ENCODE measurements at regions not wholly inside any gene's neighbourhood (a gene's known extent, or its start where the extent isn't known, plus 50 kb on each side); places are given as distances from the start of the nearest gene placed in this dataset.
"Not testable (repeated sequence)": the region's sequence is repeated elsewhere in the genome, so short reads cannot be mapped to it uniquely, and the experiment has no call there.

DNA sequence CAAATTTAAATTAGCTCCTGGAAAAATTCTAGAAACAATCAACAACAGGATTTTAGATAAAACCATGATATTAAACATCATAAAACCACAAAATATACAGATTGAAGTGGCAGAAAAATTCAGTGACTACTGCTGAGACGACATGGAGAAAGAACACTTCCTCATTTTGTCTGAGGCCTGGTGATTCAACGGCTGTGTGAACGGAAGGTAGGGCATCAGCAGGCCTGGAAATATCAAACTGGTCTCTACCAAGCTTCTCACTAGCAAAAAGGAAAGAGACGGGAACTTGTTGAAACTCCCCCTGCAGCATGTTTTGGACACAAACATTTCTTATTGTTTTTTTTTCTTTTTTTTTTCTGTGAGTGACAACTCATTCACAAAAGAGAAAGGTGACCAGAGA lies 58.0 kb upstream of the AHI1 start:
- DNase-seq (ENCODE audit: low read depth): no peak

DNA sequence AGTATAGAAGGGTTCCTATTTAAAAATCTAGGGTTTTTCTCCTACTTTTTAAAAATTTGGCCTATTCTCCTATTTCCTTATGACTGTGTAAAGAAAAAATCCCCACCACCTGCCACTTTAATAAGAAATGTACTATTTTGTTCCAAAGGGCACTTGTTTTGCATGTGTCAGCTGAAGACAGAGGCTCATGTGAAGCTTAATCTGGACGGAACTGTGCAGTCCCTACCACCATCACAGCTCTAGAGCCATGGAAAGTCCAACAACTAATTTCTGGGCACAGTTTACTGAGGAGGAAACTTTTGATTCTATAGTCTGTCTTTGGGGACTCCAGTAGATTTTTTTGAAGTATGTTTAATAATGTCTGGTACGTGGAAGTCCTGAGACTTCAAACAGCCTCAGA lies 60.0 kb upstream of the AHI1 start:
- DNase-seq (ENCODE audit: low read depth): no peak

DNA sequence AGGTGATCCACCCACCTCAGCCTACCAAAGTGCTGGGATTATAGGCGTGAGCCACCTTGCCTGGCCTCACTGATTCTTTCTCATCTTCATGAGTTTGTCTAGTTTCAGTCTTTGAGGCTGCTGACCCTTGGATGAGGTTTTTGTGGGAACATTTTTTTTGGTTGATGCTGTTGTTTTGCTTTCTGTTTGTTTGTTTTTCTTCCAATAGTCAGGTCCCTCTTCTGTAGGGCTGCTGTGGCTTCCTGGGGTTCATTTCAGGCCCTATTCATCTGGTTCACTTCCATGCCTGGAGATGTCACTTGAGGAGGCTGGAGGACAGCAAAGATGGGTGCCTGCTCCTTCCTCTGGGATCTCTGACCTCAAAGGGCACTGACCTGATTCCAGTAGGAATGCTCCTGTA lies 68.1 kb upstream of the AHI1 start:
- DNase-seq (ENCODE audit: low read depth): not testable (repeated sequence)

DNA sequence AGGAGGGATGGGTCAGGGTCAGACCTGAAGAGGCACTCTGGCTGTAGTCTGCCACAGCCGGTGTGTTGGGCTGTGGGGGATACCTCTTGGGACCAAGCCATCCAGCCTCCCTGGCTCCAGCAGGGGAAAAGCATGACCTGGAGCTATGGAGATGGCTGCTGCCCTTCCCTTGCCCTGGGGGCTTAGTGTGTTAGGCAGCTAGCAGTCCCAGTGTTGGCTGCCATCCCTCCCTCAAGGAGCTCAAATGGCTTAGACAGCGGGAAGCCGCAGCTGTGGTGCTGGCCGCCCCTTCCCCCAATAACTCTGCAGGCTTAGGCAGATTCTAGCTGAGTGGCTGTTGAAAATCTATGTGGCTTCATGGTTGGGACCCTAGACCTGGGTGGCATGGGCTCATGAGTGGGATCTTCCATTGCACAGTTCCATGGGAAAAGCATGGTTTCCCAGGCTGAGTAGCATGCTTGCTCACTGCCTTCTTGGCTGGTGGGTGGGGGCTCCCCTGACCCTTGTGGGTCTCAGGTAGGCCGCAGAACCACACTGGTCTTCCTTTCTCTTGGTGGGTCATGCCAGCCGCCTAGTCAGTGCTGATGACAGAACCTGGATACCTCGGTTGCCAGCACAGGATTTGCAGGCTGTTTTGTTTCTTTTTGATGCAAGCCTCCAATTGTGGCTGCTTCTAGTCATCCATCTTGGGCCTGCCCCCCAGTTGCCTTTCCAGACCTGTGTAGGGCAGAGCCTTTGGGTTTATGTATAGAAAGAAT lies 69.0 kb upstream of the AHI1 start:
- no peak for DNase-seq (ENCODE audit: low read depth)

DNA sequence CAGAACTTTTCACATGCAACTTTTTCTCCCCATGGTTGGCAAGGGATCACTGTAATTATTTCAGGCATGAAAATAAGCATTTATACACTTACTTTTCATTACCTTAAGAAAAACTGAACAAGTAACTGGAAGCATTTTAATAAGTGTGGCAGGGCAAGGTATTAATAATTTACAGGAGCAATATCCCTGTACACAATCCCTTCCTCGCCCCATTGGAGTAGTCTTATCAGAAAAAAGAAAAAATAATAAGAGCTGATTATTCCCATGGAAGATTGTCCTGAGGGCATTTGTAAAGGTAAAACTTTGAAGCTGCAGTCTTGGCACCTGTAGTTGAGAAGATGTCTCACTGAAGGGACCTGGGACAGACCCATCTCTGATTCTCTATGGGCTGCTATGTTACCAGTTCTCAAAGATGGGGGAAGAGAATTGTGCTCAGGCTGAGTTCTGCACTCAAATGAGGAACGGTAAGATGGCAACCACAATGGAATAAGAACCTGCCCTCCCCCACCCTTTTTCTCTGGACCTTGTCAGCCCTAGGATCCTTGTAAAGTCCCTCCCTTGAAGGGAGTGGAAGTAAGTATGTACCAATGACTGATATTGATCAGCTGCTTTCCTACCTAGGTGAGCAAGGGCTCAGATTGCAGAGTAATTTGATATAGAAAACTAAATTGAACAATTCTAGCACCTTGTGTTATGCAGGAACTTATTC lies 70.0 kb upstream of the AHI1 start:
- no peak for DNase-seq (ENCODE audit: low read depth)

DNA sequence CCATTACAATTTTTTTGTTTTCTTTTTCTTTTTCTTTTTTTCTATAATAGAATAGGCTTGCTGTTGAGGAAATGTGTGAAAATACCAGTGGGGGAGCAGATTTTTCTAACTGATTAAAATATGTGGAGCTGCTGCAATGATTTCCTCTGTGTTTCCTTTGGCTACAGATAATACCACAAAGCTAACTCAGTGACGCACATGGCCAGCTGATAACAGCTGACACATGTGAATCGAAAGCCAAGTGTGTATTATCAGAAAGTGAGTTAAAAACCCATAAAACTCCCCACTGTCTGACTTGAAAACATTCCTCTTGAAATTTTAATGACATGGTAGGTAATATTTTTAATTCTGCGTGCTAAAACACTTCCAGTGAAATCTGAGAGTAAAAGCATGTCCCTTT lies 70.8 kb upstream of the AHI1 start:
- DNase-seq (ENCODE audit: low read depth): peak; percentile 22

DNA sequence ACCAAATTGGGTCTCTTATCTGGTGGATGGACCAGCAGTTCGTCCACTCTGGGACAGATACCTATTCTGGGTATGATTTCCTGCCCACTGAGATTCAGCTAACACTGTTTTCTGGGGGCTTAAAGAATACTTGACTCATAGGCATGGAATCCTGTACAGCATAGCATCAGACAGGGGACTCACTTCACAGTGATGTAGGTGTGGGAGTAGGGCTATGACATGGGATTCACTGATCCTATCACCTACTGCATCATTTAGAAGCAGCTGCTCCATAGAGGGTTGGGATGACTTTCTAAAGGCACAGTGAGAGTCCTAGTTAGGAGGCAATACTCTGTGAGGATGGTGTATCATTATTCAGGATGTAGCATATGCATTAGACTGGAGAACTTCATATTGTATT lies 74.5 kb upstream of the AHI1 start:
- DNase-seq (ENCODE audit: low read depth): no peak

DNA sequence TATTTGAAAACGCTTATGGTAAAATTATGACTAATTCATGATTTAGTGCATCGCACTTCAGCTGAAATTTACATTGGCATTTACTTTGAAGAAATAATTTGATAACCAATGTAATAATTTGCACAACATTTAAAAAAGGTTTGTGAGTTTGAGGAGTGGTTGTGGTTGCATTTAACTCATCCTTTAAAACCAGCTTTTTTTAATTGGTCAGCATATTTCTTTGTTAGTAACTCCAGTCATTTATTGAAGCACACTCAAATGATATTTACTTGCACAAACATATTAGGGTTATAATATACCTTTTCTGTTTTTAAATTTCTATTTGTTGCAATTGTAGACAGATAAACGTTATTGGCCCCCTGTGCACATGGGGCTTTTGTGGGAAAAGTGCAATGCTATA lies 78.1 kb upstream of the AHI1 start:
- no peak for DNase-seq (ENCODE audit: low read depth)

DNA sequence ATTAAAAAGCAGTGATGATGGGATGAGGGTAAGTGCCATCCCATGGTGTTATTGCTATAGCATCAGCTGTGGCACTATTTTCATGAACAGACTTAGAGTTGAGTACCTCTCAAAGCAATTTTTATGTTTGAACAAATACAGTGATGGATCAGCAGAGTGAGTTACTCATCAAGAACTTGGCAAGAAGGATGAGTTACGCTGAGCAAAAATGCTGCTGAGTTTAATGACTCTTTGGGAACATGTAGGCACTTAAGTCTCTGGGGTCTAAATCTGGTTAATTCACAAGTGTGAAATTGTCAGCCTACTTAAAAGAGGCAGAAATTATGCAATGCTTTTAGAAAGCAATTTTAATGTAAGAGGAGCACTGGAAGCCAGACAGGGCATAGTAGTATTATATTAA lies 78.5 kb upstream of the AHI1 start:
- peak; percentile 37 for DNase-seq (ENCODE audit: low read depth)

DNA sequence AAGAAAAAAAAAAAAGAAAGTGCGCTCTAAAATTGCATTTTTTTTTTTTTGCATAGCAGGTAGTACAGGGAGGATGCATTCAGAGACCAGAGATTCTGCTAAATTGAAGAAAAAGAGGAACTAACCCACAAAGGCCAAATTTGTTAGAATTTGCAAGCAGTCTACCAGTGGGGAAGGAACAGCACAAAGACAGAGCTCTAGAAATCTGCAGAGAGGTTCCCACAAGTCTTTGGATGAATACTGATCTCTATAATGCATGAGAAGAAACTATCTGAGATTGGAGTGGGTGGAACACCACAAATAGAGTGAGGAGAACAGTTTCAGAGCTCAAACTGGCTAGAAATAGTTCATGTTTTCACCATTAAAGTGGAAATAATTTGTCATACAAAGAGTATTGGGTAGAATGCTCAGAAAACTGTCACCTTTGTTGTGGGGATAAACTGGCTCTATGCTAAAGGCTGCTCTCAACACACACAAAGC lies 79.6 kb upstream of the AHI1 start:
- DNase-seq (ENCODE audit: low read depth): no peak

DNA sequence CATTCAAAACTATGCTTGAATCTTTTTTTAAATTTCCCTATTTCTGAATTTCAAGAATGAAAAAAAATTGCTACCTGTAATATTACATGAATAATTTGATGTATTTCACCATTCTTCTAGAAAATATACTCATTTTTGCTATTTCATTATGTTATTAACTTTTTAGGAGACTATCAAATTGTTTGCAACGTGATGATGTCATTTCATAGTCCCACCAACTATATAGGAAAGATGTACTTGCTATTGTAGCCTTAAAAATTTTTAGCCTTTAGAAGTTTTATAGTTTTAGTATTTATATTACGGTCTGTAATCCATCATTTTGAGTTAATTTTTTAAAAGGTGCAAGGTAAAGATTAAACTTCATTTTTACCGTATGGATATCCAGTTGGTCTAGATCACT lies 81.4 kb upstream of the AHI1 start:
- no peak for DNase-seq (ENCODE audit: low read depth)

DNA sequence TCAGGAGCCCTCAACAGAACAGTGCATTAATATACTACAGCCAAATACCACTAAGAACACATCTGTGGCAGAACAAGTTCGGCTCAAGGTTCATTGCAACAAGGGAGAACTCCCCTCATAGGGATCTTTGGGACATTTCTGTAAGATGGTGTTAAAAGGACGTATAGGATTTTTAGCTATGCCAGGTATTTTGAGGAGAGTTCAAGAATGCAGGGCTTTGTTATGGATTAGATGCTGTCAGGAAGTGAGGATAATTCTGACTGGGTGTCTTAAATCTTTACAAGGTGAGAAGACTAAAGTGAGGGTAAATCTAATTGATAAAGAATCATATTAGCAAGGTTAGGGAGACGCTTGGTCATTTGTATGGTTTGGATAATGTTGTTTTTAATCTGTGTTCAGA lies 83.7 kb upstream of the AHI1 start:
- no peak for DNase-seq (ENCODE audit: low read depth)

DNA sequence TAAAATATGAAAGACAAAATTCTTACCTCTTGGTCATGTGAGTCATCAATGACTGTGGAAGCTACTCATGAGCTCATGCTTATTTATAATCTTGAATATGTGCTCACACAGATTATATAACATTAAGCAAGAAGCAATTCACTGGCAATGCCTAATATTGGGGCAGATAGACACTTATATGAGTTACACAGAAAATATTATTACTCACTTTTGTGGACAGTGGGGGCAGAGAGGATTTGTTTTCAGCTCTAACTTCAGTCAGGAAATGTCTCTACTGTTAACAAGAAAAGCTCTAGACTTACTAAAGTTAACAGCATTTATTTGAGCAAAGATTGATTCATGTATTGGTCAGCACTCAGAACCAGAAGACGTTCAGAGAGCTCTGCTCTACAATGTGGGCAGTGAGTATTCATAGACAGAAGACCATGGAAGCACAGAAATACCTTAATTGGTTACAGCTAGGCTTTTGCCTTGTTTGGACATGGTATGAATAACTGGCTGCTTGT lies 85.8 kb upstream of the AHI1 start:
- peak; percentile 45 for DNase-seq (ENCODE audit: low read depth)

DNA sequence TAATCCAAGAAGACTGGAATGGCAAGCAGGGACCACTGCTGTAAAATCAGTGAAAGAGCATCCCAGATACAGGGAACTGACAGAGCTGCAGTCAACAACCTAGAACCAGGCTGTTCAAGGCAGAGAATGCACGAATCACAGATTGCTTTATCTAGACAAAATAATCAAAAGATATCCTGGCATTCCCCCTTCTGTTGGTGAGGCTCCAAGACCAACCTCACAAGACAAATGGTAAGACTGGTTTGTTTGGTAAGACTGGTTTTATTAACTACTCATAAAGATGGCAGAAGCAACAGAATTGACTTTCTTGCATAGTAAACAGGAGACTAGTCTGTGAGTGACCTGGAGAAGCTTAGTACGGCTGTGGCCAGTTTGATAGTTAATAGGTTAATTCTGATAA lies 88.8 kb upstream of the AHI1 start:
- no peak for DNase-seq (ENCODE audit: low read depth)

DNA sequence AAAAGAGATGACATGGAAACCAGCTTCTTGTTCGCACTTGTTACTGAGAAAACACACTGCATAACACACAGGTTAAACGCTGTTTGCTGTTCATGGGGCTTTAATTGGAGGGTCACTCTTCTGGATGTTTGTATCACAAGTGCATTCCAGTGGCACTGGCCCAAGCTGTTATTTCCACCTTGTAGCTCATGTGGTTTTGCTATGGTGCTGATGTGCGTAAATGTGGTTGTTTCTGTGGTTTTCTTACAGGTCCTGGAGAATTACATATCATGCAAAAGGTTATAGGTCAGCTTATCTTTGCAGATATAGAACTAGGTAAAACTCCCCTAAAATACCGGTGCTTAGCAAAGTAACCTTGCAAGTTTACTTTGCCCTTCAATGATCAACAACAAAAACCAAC lies 89.3 kb upstream of the AHI1 start:
- DNase-seq (ENCODE audit: low read depth): no peak

DNA sequence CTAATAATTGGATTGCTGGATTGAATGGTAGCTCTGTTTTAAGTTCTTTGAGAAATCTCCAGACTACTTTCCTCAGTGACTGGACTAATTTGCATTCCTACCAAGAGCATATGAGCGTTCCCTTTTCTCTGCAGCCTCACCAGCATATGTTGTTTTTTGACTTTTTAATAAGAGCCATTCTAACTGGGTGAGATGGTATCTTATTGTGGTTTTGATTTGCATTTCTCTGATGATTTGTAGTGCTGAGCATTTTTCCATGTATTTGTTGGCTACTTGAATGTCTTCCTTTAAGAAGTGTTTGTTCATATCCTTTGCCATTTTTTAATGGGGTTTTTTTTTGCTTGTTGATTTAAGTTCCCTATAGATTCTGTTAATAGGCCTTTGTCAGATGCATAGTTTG lies 94.7 kb upstream of the AHI1 start:
- no peak for DNase-seq (ENCODE audit: low read depth)

DNA sequence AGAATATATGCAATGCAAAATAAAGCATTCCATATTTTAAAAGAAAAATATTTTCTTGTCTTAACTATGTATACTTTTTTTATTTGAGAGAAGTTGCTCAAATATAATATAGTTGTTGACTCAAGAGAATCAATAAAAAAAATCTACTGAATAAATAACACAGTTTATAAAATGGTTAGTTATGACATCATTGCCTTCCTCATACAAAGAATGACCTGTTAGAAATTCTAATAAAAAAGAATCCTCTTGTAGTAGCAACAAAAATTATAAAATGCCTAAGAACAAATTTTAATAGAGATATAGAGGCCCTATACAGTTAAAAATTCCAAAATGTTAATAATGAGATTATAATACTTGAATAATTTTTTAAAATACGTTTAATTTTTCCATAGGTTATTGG lies 96.5 kb upstream of the AHI1 start:
- no peak for DNase-seq (ENCODE audit: low read depth)

DNA sequence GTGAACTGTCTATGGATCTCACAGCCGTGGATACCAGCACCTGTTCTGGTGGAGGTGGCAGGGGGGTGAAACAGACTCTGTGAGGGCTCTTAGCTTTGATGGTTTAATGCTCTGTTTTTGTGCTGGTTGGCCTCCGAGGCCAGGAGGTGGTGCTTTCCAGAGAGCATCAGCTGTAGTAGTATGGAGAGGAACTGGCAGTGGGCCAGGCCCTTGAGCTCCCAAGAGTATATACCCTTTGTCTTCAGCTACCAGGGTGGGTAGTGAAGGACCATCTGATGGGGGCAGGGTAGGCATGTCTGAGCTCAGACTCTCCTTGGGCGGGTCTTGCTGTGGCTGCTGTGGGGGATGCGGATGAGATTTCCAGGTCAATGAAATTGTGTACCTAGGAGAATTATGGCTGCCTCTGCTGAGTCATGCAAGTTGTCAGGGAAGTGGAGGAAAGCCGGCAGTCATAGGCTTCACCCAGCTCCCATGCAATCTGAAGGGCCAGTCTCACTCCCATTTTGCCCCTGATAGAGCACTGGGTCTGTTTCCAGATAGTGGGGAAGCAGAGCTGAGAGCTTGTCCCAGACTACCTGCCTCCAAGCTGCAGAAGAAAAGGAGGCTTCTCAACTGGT lies 102.7 kb upstream of the AHI1 start:
- DNase-seq (ENCODE audit: low read depth): no peak

DNA sequence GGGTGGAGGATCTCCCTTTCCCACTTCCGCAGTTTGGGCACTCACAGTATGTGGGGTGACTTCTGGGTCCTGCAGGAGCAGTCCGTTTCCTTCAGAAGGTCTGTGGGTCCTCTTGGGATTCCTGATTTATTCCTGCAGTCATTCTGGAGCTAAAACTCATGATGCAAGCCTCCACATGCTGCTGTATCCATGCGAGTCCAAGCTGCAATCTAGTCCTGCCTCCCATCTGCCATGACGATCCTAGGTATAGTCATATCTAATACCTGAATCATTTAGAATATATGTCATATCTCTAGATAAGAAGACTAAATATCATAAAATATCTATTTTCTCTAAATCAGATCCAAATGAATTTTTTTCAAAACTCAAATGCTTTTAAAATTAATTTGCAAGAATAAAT lies 103.4 kb upstream of the AHI1 start:
- DNase-seq (ENCODE audit: low read depth): no peak

DNA sequence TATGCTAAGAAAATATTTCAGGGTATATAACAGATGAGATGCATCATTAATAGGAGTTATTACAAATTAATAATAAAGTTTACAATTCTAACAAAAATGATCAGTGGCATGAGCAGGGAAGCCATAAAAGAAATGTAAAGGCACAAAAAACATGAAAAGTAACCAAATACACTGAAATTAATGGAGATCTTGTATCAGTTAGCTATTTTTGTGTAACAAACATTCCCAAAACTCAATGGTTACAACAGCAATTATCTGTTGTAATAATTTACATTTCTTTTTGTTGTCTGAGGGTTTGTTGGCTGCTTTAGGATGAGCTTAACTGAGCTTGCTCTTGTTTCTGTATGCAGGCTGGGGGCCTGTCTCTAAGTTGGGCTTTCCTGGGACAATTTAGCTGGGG lies 104.3 kb upstream of the AHI1 start:
- no peak for DNase-seq (ENCODE audit: low read depth)

DNA sequence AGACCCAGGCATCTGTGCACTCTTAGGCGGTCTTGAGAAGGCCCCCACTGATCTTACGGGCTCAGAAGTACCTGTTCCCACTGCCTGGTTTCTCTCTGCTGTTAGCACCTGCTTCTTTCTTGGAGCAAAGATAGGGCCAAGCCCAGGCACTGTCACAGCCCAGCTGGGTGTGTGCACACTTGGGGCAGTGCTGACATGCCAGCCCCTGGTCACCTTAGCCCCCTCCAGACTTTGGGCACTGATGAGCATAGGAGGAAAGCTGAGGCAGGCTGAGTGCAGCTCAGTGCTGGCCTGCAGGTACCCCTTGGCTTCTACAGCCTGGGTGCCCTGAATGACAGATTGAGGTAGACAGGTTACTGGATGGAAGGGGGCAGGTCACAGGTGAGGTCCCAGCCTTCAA lies 105.7 kb upstream of the AHI1 start:
- no peak for DNase-seq (ENCODE audit: low read depth)

DNA sequence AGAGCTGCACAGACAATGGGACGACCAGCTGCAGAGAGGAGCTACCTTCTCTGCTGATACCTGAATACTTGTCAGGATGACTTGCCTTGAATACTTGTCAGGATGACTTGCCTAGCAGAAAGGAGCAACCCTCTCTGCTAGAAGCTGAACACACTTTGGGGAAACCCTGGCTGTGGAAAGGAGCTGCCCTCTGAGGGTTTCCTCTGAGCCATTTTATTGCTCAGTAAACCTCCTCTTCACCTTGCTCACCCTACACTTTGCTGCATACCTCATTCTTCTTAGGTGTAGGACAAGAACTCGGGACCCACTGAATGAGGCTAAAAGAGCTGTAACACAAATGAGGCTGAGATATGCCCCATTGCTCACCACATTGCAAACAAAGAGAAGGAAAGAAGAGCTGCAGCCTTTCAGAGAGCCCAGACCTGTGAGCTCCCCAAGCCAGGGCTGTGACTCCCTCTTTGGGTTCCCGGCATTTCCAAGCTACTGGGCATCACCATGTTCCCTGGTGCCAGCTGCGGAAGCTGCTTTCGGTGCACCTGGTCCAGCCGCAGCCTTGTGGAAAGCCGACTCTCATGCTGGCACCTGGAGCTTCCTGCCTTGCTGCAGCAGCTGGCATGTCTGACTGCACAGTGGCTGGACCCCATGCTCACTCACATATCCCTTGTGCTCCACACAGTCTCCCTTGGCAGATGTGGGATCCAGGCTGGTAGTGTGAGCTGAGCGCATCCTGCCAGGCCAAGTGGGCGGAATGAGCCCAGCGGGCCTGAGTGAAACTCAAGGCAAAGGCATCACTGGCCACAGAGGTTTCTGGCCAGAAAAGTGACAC lies 106.7 kb upstream of the AHI1 start:
- no peak for DNase-seq (ENCODE audit: low read depth)

All from HS-5 (cell line).